ENCODE measurements at regions not wholly inside any gene's neighbourhood (a gene's known extent, or its start where the extent isn't known, plus 50 kb on each side); places are given as distances from the start of the nearest gene placed in this dataset.

- dilution Hi-C loops (cut with MboI; ENCODE audit: extremely low pct_ligation_motif_present, low sequenced_read_pairs), result no loop called here
- H3K4me1 ChIP-seq (ENCODE audit: control insufficient read depth, extremely low read depth, insufficient read depth, low read length), result peaks cover 14% of the 10 kb centered on the region
- H4K20me1 ChIP-seq (ENCODE audit: control insufficient read depth, extremely low read depth, insufficient read depth, low read length), result no peaks in the 10 kb centered on the region
- no peak overlapping the region for H3K9ac ChIP-seq (ENCODE audit: control insufficient read depth, extremely low read depth, insufficient read depth, low read length)
- H3K4me2 ChIP-seq (ENCODE audit: control insufficient read depth, extremely low read depth, insufficient read depth, low read depth, low read length), result no peak overlapping the region
- no peak overlapping the region for H2AFZ ChIP-seq (ENCODE audit: control insufficient read depth, low read length)
- no peaks in the 10 kb centered on the region for H3K27me3 ChIP-seq (ENCODE audit: control insufficient read depth, extremely low read depth, insufficient read depth, low read length)
- H3K4me3 ChIP-seq (ENCODE audit: control insufficient read depth in 2 of 3, extremely low read depth in 1 of 3, insufficient read depth in 2 of 3, low read depth in 1 of 3, low read length in 3 of 3), result no peak overlapping the region
- H3K79me2 ChIP-seq (ENCODE audit: control insufficient read depth, insufficient read depth, low read length), result no peaks in the 10 kb centered on the region
- no peak for DNase-seq (ENCODE audit: low read depth, low spot score)
- H3K27ac ChIP-seq (ENCODE audit: control insufficient read depth, insufficient read depth, low read length), result no peak overlapping the region
- H3K9me1 ChIP-seq (ENCODE audit: control insufficient read depth, extremely low read depth, insufficient read depth, low read length), result no peaks in the 10 kb centered on the region
- peak; percentile 68 for FAIRE-seq
- H3K36me3 ChIP-seq (ENCODE audit: control insufficient read depth in 2 of 2, extremely low read depth in 1 of 2, insufficient read depth in 2 of 2, low read length in 2 of 2), result no peaks in the 10 kb centered on the region
- TF ChIP-seq CTCF (optimal IDR thresholded peaks at IDR 0.05 in 1 of 3, IDR thresholded peaks at IDR 0.05 in 1 of 3, conservative IDR thresholded peaks at IDR 0.05 in 1 of 3; ENCODE audit: extremely low read depth in 1 of 3, insufficient read depth in 2 of 3, low read length in 3 of 3), result no peak
- TF ChIP-seq EZH2 (IDR thresholded peaks at IDR 0.05; ENCODE audit: low read length), result no peak
- no peaks in the 10 kb centered on the region for H3K9me3 ChIP-seq (ENCODE audit: control insufficient read depth, low read depth, low read length)
Measured at GRCh38 chr2:149747456-149747855, 159.9 kb upstream of the MMADHC start.

- no peak overlapping the region for H3K27ac ChIP-seq (ENCODE audit: control insufficient read depth, insufficient read depth, low read length)
- no peaks in the 10 kb centered on the region for H3K27me3 ChIP-seq (ENCODE audit: control insufficient read depth, extremely low read depth, insufficient read depth, low read length)
- H3K4me1 ChIP-seq (ENCODE audit: control insufficient read depth, extremely low read depth, insufficient read depth, low read length), result peaks cover 28% of the 10 kb centered on the region
- dilution Hi-C loops (cut with MboI; ENCODE audit: extremely low pct_ligation_motif_present, low sequenced_read_pairs), result no loop called here
- H3K79me2 ChIP-seq (ENCODE audit: control insufficient read depth, insufficient read depth, low read length), result no peaks in the 10 kb centered on the region
- no peaks in the 10 kb centered on the region for H3K9me3 ChIP-seq (ENCODE audit: control insufficient read depth, low read depth, low read length)
- no peak overlapping the region for H2AFZ ChIP-seq (ENCODE audit: control insufficient read depth, low read length)
- no peak overlapping the region for H3K4me3 ChIP-seq (ENCODE audit: control insufficient read depth in 2 of 3, extremely low read depth in 1 of 3, insufficient read depth in 2 of 3, low read depth in 1 of 3, low read length in 3 of 3)
- no peak overlapping the region for H3K4me2 ChIP-seq (ENCODE audit: control insufficient read depth, extremely low read depth, insufficient read depth, low read depth, low read length)
- FAIRE-seq, result no peak
- H3K36me3 ChIP-seq (ENCODE audit: control insufficient read depth in 2 of 2, extremely low read depth in 1 of 2, insufficient read depth in 2 of 2, low read length in 2 of 2), result no peaks in the 10 kb centered on the region
- H3K9me1 ChIP-seq (ENCODE audit: control insufficient read depth, extremely low read depth, insufficient read depth, low read length), result no peaks in the 10 kb centered on the region
- H3K9ac ChIP-seq (ENCODE audit: control insufficient read depth, extremely low read depth, insufficient read depth, low read length), result no peak overlapping the region
- TF ChIP-seq CTCF (optimal IDR thresholded peaks at IDR 0.05 in 1 of 3, IDR thresholded peaks at IDR 0.05 in 1 of 3, conservative IDR thresholded peaks at IDR 0.05 in 1 of 3; ENCODE audit: extremely low read depth in 1 of 3, insufficient read depth in 2 of 3, low read length in 3 of 3), result no peak
- TF ChIP-seq EZH2 (IDR thresholded peaks at IDR 0.05; ENCODE audit: low read length), result no peak
- DNase-seq (ENCODE audit: low read depth, low spot score), result no peak
- no peaks in the 10 kb centered on the region for H4K20me1 ChIP-seq (ENCODE audit: control insufficient read depth, extremely low read depth, insufficient read depth, low read length)
Measured at GRCh38 chr2:149745396-149746230, 158.0 kb upstream of the MMADHC start.

Measured in keratinocyte (primary cell).